IPS-11a (cell line): ENCODE measurements at regions not wholly inside any gene's neighbourhood (a gene's known extent, or its start where the extent isn't known, plus 50 kb on each side); places are given as distances from the start of the nearest gene placed in this dataset.
"Not testable (repeated sequence)": the region's sequence is repeated elsewhere in the genome, so short reads cannot be mapped to it uniquely, and the experiment has no call there.

Experiments used
- H3K4me3 ChIP-seq: one replicate; pipeline ENCODE4 v1.5.1; 2013; ENCODE audit warnings: low read depth, low read length, control low read depth

GRCh38 chr9:22817181-22817580, 370.6 kb downstream of the DMRTA1 start:
- no peak overlapping the region for H3K4me3 ChIP-seq

- H3K4me3 ChIP-seq: no peak overlapping the region
These were observed 382.6 kb downstream of the DMRTA1 start for GRCh38 chr9:22829236-22829635.

DNA sequence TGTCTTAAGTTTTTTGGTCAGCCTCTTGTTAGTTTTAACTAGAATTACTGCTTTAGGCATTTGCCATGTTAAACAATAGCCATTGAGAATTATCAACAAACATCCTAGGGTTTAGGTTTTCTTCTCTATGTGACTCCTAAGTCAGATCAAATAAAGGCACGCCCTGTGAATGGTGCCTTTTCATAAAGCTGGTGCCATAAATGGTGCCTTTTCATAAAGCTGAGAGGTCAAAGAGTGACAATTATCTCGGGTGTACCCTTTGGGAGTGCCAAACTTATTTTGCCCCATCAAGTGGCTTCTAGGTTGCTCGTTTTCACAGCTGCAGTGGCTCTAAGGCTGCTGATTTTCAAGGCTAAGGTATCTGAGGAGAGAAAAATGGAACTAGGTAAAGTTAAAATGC, 391.6 kb downstream of the DMRTA1 start:
- no peak overlapping the region for H3K4me3 ChIP-seq

- H3K4me3 ChIP-seq: no peak overlapping the region
These were observed 394.0 kb downstream of the DMRTA1 start for GRCh38 chr9:22840641-22841040.

- not testable (repeated sequence) for H3K4me3 ChIP-seq
These were observed 398.6 kb downstream of the DMRTA1 start for GRCh38 chr9:22845243-22845642.

- no peak overlapping the region for H3K4me3 ChIP-seq
These were observed 409.4 kb downstream of the DMRTA1 start for GRCh38 chr9:22855980-22856379.

DNA sequence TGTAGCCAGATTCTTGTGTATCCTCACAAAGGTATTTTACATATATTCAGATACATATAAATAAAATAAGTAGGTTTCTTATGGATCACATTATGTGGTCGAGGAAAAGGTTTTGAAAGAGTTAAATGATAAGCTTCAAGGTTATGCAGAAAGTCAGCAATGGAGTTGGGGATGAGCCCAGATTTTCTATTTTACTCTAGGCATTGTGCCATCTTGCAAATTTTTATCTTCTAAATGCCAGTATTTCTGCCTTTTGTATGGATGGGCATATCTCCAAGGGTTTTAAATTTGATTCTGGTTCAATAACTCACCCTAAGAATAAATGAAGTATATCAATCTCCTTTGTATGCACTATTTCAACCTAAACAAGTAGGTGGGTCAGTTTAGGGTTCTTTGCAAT, 410.7 kb downstream of the DMRTA1 start:
- H3K4me3 ChIP-seq: no peak overlapping the region

- no peak overlapping the region for H3K4me3 ChIP-seq
These were observed 416.5 kb downstream of the DMRTA1 start for GRCh38 chr9:22863106-22863505.

DNA sequence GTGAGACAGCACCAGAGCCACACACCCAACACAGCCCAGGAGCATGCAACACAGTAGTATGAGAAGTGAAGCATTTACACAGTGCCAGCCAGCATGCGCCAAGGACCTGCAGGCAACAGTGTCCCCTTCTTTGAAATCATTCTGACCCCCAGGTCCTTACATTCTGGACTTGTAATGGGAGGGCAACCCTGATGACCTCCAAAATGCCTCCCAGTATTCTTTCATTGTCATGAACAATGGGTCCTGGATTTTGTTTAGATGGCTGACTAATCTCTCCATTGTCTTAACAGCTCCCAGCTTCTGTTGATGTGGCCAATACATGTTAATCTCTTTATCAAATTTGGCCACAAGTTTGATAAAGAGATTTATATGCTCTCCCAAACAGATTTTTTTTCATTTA, 417.1 kb downstream of the DMRTA1 start:
- H3K4me3 ChIP-seq: no peak overlapping the region

- no peak overlapping the region for H3K4me3 ChIP-seq
These were observed 446.7 kb downstream of the DMRTA1 start for GRCh38 chr9:22893196-22893843.

DNA sequence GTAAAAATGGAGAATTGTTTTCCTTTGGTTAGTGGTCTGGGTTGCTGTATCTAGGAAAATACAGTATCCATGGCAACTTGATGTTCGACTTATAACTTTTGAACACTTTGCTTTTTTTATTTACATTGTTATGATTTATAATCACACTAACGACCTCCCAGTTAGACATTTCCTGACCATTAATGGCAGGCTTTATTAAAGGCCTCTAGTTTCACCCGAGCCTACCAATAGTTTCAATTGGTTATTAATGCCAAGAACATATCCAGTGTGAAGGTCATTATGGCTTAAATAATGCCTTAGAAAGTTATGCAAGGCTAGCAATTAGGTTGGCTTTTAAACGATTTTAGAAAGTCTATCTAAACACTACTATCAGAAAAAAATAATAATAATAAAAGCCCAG, 452.0 kb downstream of the DMRTA1 start:
- H3K4me3 ChIP-seq: no peak overlapping the region

DNA sequence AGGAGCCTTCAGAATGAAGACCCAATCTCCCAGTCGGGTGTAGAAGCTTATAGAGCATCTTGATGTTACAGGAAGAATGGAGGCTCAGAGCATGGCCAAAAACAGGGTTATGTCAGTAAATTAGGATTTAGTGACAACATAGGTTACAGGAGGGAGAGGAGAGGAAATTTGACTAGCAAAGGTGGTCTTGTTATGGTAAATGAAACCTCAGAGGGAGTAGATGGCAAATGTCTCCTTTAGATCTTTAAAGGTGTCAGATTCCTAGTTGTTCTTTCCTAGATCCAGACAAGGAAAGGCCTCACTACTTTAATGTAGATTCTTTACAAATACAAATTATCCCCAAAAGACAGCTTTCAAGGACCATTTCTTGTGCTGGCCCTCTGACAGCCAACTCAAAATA, 465.0 kb downstream of the DMRTA1 start:
- H3K4me3 ChIP-seq: no peak overlapping the region

GRCh38 chr9:22913026-22913425, 466.4 kb downstream of the DMRTA1 start:
- H3K4me3 ChIP-seq: no peak overlapping the region

DNA sequence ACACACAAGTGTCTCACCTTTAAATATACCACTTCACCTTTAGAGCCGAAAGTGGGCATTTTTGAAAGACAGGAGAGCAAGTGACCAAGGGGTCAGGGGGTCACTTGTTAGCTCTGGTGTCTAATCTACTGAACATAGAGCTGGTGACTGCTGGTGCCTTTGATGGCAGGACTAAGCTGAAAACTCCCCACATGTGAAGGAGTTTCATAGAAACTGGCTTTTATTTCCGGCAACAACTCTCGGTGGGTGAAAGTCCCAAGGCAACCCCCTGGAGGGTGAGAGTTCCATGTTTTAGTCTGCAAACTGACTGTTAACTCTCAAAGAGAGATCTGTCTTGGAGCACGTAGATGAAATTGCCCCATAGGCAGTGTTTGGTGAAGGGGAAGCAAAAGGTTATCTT, 466.9 kb downstream of the DMRTA1 start:
- H3K4me3 ChIP-seq: no peak overlapping the region

GRCh38 chr9:22916148-22916547, 469.5 kb downstream of the DMRTA1 start:
- H3K4me3 ChIP-seq: no peak overlapping the region

DNA sequence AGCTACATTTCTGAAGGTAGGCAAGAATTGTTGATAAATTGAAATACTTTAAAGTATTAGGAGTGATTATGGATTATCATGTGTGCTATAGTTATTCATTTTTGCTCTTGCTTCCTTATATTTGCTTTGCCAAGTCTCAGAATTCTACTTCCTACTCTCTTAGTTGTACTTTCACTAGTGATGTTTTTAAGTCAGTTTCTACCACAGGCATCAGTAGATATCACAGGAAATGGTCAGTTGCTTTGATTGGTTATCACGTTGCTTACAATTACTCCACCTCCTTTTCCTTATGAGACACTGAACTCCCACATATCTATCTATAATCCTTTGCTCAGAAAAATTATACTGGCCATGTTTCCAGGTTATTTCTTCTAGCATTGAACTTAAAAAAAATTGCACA, 472.8 kb downstream of the DMRTA1 start:
- no peak overlapping the region for H3K4me3 ChIP-seq

- H3K4me3 ChIP-seq: no peak overlapping the region
These were observed 475.1 kb downstream of the DMRTA1 start for GRCh38 chr9:22921742-22922141.

DNA sequence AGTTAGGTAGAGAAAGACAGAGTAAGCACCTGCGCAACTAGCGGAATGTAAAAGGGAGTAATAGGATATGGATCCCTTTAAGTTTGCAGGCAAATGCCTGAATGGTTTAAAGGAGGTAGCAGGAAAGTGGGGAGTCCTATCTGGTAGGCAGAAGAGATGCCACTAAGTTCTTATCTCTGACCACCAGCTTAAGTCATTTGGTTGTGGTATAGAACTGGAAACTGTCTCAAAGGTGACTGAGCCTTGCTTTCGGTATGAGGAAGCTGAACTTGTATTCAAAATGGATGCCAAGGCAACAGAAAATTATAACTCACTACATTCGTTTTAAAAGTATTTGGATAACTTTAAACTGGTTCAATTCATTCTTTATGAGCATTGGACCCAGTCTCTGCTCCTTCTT, 475.6 kb downstream of the DMRTA1 start:
- H3K4me3 ChIP-seq: no peak overlapping the region

- no peak overlapping the region for H3K4me3 ChIP-seq
These were observed 507.9 kb downstream of the DMRTA1 start for GRCh38 chr9:22954550-22954949.

DNA sequence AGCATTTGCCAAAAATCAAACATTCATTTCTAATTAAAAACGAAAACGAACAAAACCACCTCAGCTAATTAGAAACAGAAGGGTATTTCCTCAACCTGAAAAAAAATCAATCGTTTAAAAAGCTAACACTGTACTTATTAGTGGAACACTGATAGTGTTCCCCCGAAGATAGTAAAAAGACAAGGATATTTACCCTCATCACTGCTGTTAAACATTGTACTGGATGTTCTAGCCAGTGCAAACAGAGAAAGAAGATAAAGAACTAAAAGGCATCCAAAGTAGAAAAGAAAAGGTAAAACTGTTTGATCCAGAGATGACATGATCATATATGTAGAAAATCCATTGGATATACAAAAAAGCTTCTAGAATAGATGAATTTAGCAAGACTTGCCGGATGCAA, 508.3 kb downstream of the DMRTA1 start:
- no peak overlapping the region for H3K4me3 ChIP-seq

GRCh38 chr9:22969350-22969979, 522.8 kb downstream of the DMRTA1 start:
- H3K4me3 ChIP-seq: no peak overlapping the region

DNA sequence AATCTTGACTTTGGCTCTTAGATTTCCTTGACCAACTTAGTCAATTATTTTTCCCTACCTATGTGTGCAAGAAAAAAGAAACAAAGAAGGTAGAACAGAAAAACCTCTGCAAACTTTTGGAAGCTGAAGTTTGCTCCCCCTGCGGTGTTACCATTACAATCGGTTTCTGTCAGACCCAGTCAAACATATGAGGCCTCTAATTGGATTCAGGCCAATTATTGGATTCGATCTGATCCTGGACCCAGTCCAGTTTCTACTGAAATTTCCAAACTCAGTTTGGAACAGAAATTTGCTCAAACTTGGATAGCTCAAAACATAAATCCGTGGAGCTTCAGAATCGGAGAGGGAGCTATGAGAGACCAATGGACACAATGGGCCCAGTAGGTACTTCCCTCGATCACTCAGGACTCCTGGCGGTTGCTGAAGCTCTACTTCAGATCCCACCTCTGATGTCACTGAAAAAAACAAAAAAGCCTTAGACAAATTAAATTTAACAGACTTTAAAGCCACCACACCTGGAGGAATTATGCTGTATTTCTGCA, 523.9 kb downstream of the DMRTA1 start:
- H3K4me3 ChIP-seq: no peak overlapping the region

- H3K4me3 ChIP-seq: no peak overlapping the region
These were observed 529.3 kb downstream of the DMRTA1 start for GRCh38 chr9:22975951-22976350.
